ENCODE measurements at regions not wholly inside any gene's neighbourhood (a gene's known extent, or its start where the extent isn't known, plus 50 kb on each side); places are given as distances from the start of the nearest gene placed in this dataset.

DNA sequence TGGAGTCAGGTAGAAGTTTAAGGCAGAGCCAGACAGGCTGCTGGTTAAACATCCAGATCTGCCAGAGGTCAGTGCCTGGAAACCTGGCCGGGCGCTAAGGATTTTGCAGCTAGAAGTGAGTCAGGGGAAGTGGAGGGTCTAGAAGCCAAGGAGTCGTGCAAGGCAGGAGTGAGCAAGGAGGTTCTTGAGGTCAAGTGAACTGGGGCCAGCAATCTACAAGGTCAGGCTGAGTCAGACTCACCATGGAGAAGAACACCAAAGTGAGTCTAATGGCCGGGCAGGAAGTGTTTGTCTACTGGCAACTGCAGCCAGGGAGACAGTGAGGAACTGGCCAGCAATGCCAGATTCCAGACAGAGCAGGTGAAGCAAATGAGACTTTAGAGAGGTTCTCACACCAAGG, 628.2 kb downstream of the ETNK1 start:
- POLR2A ChIA-PET (ENCODE audit: unreplicated experiment) = no interaction called here
- intact Hi-C loops (cut with micrococcal nuclease) (no loop called here), dilution Hi-C loops (cut with HindIII; ENCODE audit: low sequenced_read_pairs, unreplicated experiment) (no loop called here), in situ Hi-C loops (cut with MboI; ENCODE audit: low sequenced_read_pairs) (no loop called here)
- no peak overlapping the region for H2BK15ac ChIP-seq (ENCODE audit: low read depth, low read length)
- no peaks in the 10 kb centered on the region for H3K9me3 ChIP-seq (ENCODE audit: control insufficient read depth, insufficient read depth, low read length)
- H2AK5ac ChIP-seq (ENCODE audit: low read depth, low read length) = no peak overlapping the region
- no peaks in the 10 kb centered on the region for H4K20me1 ChIP-seq (ENCODE audit: insufficient read depth, low read length)
- DNase-seq (no peak), ATAC-seq (ENCODE audit: low read depth) (no peak)
- H3K14ac ChIP-seq (replicated peaks; ENCODE audit: low read depth, low read length) = no peak overlapping the region
- no peak overlapping the region for H2AFZ ChIP-seq (replicated peaks; ENCODE audit: low read length, poor library complexity)
- no peak overlapping the region for H3K4me2 ChIP-seq (ENCODE audit: low read depth, low read length)
- H3K18ac ChIP-seq (ENCODE audit: low read depth, low read length) = no peak overlapping the region
- H2BK20ac ChIP-seq (ENCODE audit: low read depth, low read length) = no peak overlapping the region
- CTCF ChIA-PET = no interaction called here
- no peak overlapping the region for H2BK120ac ChIP-seq (ENCODE audit: low read depth, low read length)
- WGBS, 2 experiments (ENCODE audit: extremely low coverage in 2 of 2, insufficient read length in 1 of 2) = 71% methylated on average over 3 of the region's 4 CpGs; no CpG with 5 or more reads in 1 of the 2 experiments
- H3K23ac ChIP-seq (ENCODE audit: low read depth, low read length) = no peak overlapping the region
- no peak overlapping the region for H4K5ac ChIP-seq (ENCODE audit: low read depth, low read length)
- no peak for TF ChIP-seq SMC3 (IDR thresholded peaks at IDR 0.05; ENCODE audit: low read depth, low read length)
- TF ChIP-seq, protein P1, sequence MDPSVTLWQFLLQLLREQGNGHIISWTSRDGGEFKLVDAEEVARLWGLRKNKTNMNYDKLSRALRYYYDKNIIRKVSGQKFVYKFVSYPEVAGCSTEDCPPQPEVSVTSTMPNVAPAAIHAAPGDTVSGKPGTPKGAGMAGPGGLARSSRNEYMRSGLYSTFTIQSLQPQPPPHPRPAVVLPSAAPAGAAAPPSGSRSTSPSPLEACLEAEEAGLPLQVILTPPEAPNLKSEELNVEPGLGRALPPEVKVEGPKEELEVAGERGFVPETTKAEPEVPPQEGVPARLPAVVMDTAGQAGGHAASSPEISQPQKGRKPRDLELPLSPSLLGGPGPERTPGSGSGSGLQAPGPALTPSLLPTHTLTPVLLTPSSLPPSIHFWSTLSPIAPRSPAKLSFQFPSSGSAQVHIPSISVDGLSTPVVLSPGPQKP (IDR thresholded peaks at IDR 0.05; ENCODE audit: borderline replicate concordance, low read depth, low read length) = no peak
- TF ChIP-seq MAZ (IDR thresholded peaks at IDR 0.05; ENCODE audit: borderline replicate concordance, low read depth, low read length) = no peak
- no peak for TF ChIP-seq MXI1 (IDR thresholded peaks at IDR 0.05; ENCODE audit: borderline replicate concordance, low read depth, low read length)
- TF ChIP-seq, protein P2, sequence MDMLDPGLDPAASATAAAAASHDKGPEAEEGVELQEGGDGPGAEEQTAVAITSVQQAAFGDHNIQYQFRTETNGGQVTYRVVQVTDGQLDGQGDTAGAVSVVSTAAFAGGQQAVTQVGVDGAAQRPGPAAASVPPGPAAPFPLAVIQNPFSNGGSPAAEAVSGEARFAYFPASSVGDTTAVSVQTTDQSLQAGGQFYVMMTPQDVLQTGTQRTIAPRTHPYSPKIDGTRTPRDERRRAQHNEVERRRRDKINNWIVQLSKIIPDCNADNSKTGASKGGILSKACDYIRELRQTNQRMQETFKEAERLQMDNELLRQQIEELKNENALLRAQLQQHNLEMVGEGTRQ (IDR thresholded peaks at IDR 0.05; ENCODE audit: low read depth, low read length) = no peak
- TF ChIP-seq RCOR1 (IDR thresholded peaks at IDR 0.05; ENCODE audit: insufficient replicate concordance, low read length) = no peak
- no peak for TF ChIP-seq BHLHE40 (IDR thresholded peaks at IDR 0.05; ENCODE audit: low read depth, low read length)
- no peak for TF ChIP-seq MAFK (IDR thresholded peaks at IDR 0.05; ENCODE audit: low read depth, low read length)
- TF ChIP-seq NFE2L2 (IDR thresholded peaks at IDR 0.05; ENCODE audit: low read depth, low read length) = no peak
- TF ChIP-seq CHD1 (IDR thresholded peaks at IDR 0.05; ENCODE audit: low read depth, low read length) = no peak
- no peak for TF ChIP-seq CEBPB (IDR thresholded peaks at IDR 0.05; ENCODE audit: low read depth, low read length)
- no peak for TF ChIP-seq RFX5 (IDR thresholded peaks at IDR 0.05; ENCODE audit: low read depth, low read length)
- no peak for TF ChIP-seq FOS (IDR thresholded peaks at IDR 0.05; ENCODE audit: low read depth, low read length)
- no peak for TF ChIP-seq POLR2A (IDR thresholded peaks at IDR 0.05; ENCODE audit: low read depth, low read length)
- TF ChIP-seq, protein P3, sequence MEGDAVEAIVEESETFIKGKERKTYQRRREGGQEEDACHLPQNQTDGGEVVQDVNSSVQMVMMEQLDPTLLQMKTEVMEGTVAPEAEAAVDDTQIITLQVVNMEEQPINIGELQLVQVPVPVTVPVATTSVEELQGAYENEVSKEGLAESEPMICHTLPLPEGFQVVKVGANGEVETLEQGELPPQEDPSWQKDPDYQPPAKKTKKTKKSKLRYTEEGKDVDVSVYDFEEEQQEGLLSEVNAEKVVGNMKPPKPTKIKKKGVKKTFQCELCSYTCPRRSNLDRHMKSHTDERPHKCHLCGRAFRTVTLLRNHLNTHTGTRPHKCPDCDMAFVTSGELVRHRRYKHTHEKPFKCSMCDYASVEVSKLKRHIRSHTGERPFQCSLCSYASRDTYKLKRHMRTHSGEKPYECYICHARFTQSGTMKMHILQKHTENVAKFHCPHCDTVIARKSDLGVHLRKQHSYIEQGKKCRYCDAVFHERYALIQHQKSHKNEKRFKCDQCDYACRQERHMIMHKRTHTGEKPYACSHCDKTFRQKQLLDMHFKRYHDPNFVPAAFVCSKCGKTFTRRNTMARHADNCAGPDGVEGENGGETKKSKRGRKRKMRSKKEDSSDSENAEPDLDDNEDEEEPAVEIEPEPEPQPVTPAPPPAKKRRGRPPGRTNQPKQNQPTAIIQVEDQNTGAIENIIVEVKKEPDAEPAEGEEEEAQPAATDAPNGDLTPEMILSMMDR (conservative IDR thresholded peaks at IDR 0.05; ENCODE audit: low read depth, low read length) = no peak
- no peak for TF ChIP-seq RAD21 (IDR thresholded peaks at IDR 0.05; ENCODE audit: low read length)
- H3K27me3 ChIP-seq (ENCODE audit: control insufficient read depth, insufficient read depth, low read length) = no peaks in the 10 kb centered on the region
- H3K4me1 ChIP-seq (ENCODE audit: control insufficient read depth, insufficient read depth, low read length) = no peaks in the 10 kb centered on the region
- no peak overlapping the region for H4K91ac ChIP-seq (ENCODE audit: insufficient read depth, low read depth, low read length)
- H3K4ac ChIP-seq (ENCODE audit: low read depth, low read length) = no peak overlapping the region
- no peak overlapping the region for H3K9ac ChIP-seq (ENCODE audit: low read depth, low read length)
- H3K79me1 ChIP-seq (ENCODE audit: low read depth in 1 of 2, low read length in 2 of 2) = no peaks in the 10 kb centered on the region
- BruUV-seq (replicated peaks) = no TSS peak
- H2BK5ac ChIP-seq (ENCODE audit: low read depth, low read length, poor library complexity, severe bottlenecking) = no peak overlapping the region
- H3K9me1 ChIP-seq (ENCODE audit: insufficient read depth, low read length) = no peaks in the 10 kb centered on the region
- no peak overlapping the region for H4K8ac ChIP-seq (ENCODE audit: low read depth in 2 of 2, low read length in 2 of 2)
- H3K36me3 ChIP-seq (ENCODE audit: control insufficient read depth, insufficient read depth, low read length) = no peaks in the 10 kb centered on the region
- no peak overlapping the region for H3K4me3 ChIP-seq (ENCODE audit: insufficient read depth, low read depth, low read length)
- no peak overlapping the region for H3K56ac ChIP-seq (ENCODE audit: extremely low read depth, insufficient read depth, low read length)
- H2AK9ac ChIP-seq (replicated peaks; ENCODE audit: low read depth, low read length, poor library complexity) = no peak overlapping the region
- no peak overlapping the region for H3K27ac ChIP-seq (ENCODE audit: insufficient read depth, low read length)
